ENCODE measurements at regions not wholly inside any gene's neighbourhood (a gene's known extent, or its start where the extent isn't known, plus 50 kb on each side); places are given as distances from the start of the nearest gene placed in this dataset.

DNA sequence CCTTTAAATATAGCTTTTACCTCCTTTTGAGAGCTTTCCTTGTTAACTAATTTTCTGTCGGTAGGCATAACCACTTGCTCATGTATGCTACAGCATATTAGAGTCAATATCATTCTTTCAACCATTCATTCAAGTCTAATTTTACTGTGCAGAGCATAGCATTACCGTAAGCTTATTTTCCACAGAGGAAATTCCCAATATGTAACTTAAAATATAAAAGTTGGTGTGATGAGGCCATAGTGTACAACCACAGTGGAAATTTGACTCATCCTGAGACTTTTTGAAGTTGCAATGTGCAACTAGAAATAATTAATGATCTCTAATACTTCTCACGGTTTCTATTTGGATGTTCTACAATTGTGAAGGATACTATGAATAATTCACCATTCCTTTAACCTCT, 80.6 kb upstream of the KLF6 start:
- TF ChIP-seq, protein P1, sequence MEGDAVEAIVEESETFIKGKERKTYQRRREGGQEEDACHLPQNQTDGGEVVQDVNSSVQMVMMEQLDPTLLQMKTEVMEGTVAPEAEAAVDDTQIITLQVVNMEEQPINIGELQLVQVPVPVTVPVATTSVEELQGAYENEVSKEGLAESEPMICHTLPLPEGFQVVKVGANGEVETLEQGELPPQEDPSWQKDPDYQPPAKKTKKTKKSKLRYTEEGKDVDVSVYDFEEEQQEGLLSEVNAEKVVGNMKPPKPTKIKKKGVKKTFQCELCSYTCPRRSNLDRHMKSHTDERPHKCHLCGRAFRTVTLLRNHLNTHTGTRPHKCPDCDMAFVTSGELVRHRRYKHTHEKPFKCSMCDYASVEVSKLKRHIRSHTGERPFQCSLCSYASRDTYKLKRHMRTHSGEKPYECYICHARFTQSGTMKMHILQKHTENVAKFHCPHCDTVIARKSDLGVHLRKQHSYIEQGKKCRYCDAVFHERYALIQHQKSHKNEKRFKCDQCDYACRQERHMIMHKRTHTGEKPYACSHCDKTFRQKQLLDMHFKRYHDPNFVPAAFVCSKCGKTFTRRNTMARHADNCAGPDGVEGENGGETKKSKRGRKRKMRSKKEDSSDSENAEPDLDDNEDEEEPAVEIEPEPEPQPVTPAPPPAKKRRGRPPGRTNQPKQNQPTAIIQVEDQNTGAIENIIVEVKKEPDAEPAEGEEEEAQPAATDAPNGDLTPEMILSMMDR (IDR thresholded peaks at IDR 0.05), result no peak
- TF ChIP-seq POLR2A (IDR thresholded peaks at IDR 0.05) (no peak), EP300 (IDR thresholded peaks at IDR 0.05; ENCODE audit: low read depth) (no peak), POLR2AphosphoS5 (IDR thresholded peaks at IDR 0.05) (no peak)
